Spinal cord (tissue), 9 donors: ENCODE measurements at regions not wholly inside any gene's neighbourhood (a gene's known extent, or its start where the extent isn't known, plus 50 kb on each side); places are given as distances from the start of the nearest gene placed in this dataset.
A peak's percentile ranks its signal among the peaks of the same experiment; 100 is the strongest.

Experiments
- DNase-seq, 6 donors: peaks; one replicate each; pipeline versions ENCODE4 v3.0.0 to v3.0.0-alpha.2; 2013 to 2015; ENCODE audit warnings: low spot score in 6 of 6, low read depth in 4 of 6
- H3K27ac ChIP-seq: one replicate; pipeline ENCODE4 v1.5.1; 2013; ENCODE audit warnings: low read depth, low read length, control low read depth
- H3K27me3 ChIP-seq: one replicate; pipeline ENCODE4 v1.6.1; 2013; ENCODE audit warnings: low read length; ENCODE audit not compliant: control insufficient read depth, insufficient read depth
- H3K36me3 ChIP-seq: one replicate; pipeline ENCODE4 v1.6.1; 2013; ENCODE audit warnings: low read length; ENCODE audit not compliant: control insufficient read depth, insufficient read depth
- H3K4me1 ChIP-seq: one replicate; pipeline ENCODE4 v1.6.1; 2013; ENCODE audit warnings: low read length; ENCODE audit not compliant: control insufficient read depth, insufficient read depth
- H3K4me3 ChIP-seq: one replicate; pipeline ENCODE4 v1.5.1; 2013; ENCODE audit warnings: low read depth, low read length, control low read depth
- H3K9me3 ChIP-seq: one replicate; pipeline ENCODE4 v1.6.1; 2013; ENCODE audit warnings: low read length; ENCODE audit not compliant: control insufficient read depth, insufficient read depth
- WGBS: methylation state at CpG from one replicate; pipeline ENCODE4 v1.1.5; 2013; ENCODE audit warnings: missing lambda C conversion rate; ENCODE audit not compliant: insufficient coverage; 5-methylcytosine and 5-hydroxymethylcytosine counted together
- donor health status: healthy.

DNA sequence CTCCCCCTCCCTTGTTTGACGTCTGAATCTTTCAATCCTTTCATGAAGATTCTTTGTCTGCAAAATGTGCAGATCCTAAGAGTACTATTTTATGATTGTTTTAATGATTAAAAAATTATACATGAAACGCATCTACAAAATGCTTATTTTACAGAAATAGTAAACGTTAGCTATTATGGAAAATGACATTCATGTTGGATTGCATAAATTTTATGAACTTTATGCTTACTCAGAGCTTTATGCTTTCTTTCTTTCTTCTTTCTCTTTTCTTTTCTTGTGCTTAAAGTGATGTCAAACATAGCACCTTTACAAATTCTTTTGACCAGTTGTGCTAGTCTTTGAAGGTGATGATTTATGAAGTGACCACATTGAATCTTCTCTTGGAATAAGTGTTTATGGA, 805.4 kb downstream of the ADCYAP1 start:
- H3K27ac ChIP-seq = no peak overlapping the region
- DNase-seq = no peak
- no peaks in the 10 kb centered on the region for H3K9me3 ChIP-seq
- no peaks in the 10 kb centered on the region for H3K4me1 ChIP-seq
- H3K4me3 ChIP-seq = no peak overlapping the region
- no peaks in the 10 kb centered on the region for H3K27me3 ChIP-seq
- no CpG with 5 or more reads among the region's 3 CpGs for WGBS
- H3K36me3 ChIP-seq = no peaks in the 10 kb centered on the region

DNA sequence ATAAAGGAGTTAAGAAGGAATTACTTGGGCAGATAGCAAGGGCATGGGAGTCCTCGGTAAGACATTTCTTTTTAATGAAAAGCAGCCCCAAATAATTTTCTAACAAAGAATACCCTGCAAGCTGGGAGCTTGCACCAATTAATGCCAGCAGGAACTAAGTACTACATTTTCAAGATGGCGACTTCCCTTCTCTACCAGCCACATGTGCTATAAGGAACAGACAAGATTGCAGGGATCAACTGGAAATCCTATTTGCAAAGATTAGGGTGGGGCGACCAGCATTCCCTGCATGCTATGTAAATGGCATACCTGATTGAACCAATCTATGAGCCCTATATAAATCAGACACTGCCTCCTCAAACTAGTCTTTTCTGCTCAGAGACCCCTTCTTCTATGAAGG, 827.5 kb downstream of the ADCYAP1 start:
- no peaks in the 10 kb centered on the region for H3K36me3 ChIP-seq
- no peak for DNase-seq
- no peaks in the 10 kb centered on the region for H3K4me1 ChIP-seq
- H3K27ac ChIP-seq = no peak overlapping the region
- H3K27me3 ChIP-seq = no peaks in the 10 kb centered on the region
- H3K9me3 ChIP-seq = no peaks in the 10 kb centered on the region
- 85% methylated on average over 2 of the region's 3 CpGs for WGBS
- H3K4me3 ChIP-seq = no peak overlapping the region

DNA sequence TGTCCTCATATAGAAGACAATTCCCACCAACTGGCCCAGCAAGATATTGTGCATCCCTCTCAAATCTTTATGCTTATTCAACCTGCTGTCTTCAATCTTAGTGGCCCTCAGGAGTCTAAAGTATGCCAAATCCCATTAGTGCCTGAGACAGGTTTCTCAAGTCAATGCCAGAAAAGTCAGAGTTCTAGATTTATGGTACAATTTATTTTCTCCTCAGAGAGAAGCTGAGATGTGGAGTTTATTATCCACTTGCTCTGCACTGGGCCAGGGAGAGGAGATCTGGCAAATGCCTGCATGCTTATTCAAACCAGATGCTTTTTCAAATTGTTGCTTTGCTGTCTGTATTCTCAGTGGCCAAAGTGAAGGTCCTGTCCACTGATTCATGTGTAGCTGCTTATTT, 825.2 kb downstream of the METTL4 start:
- H3K27me3 ChIP-seq = no peaks in the 10 kb centered on the region
- no peak overlapping the region for H3K27ac ChIP-seq
- H3K4me1 ChIP-seq = no peaks in the 10 kb centered on the region
- H3K4me3 ChIP-seq = no peak overlapping the region
- peak in 1 of 6 donors; percentile 2 for DNase-seq
- H3K36me3 ChIP-seq = no peaks in the 10 kb centered on the region
- no peaks in the 10 kb centered on the region for H3K9me3 ChIP-seq

DNA sequence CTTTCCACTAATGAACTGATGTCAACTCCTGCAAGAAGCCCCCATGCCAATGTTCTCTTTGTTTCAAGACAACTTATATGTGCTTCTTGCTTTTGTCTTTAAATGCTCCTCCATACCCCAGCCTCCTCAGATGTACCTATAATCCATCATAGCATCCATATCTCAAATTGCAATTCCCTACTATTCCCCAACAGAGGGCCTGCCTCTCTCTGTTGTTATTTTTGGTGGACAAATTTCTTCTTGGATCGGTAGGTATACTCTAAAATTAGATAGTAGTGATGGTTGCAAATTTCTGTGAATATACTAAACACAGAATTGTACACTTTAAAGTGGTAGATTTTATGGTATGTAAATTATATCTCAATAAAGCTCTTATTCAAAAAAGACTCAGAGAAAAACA, 820.1 kb downstream of the METTL4 start:
- no peaks in the 10 kb centered on the region for H3K9me3 ChIP-seq
- no peaks in the 10 kb centered on the region for H3K36me3 ChIP-seq
- no peaks in the 10 kb centered on the region for H3K4me1 ChIP-seq
- DNase-seq = no peak
- H3K4me3 ChIP-seq = no peak overlapping the region
- WGBS = no CpG with 5 or more reads among the region's 1 CpG
- no peak overlapping the region for H3K27ac ChIP-seq
- H3K27me3 ChIP-seq = no peaks in the 10 kb centered on the region

DNA sequence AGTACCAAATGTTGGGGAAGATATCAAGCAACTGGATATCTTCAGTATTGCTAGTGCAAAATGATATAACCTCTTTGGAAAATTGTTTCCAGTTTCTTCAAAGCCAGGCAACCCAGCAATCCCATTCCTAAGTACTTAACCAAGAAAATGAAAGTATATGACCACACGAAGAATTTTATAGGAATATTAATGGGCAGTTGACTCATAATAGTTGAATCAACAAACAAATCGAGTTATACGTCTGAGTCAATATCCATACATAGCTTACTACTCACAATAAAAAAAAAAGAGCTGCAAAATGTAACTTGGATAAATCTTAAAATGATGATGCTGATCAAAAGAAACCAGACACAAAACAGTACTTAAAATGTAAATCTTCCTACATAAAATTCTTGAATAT, 810.4 kb downstream of the METTL4 start:
- DNase-seq = no peak
- no peak overlapping the region for H3K27ac ChIP-seq
- H3K4me1 ChIP-seq = no peaks in the 10 kb centered on the region
- H3K9me3 ChIP-seq = no peaks in the 10 kb centered on the region
- no CpG with 5 or more reads among the region's 3 CpGs for WGBS
- H3K4me3 ChIP-seq = no peak overlapping the region
- no peaks in the 10 kb centered on the region for H3K36me3 ChIP-seq
- H3K27me3 ChIP-seq = no peaks in the 10 kb centered on the region

DNA sequence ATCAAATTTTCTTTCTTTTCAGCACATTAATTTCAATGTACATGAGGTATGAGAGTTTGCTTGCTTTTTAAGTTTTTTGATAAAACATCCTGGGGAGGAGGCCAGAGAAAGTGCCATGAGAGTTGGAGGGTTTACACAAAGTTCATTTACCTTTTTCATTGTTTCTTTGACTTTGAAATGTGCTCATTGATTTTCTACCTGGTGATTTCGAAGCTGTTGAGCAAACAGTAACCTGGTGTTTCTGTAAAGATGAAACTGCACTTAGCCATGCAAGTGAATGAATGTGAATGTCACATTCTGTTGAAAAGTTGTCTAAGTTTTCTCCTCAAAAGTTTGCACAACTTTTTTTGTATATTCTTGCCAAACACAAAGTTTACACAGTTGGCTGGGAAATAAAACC, 797.0 kb downstream of the METTL4 start:
- no peaks in the 10 kb centered on the region for H3K36me3 ChIP-seq
- H3K4me3 ChIP-seq = no peak overlapping the region
- no peaks in the 10 kb centered on the region for H3K27me3 ChIP-seq
- no peak for DNase-seq
- H3K4me1 ChIP-seq = no peaks in the 10 kb centered on the region
- H3K27ac ChIP-seq = no peak overlapping the region
- H3K9me3 ChIP-seq = no peaks in the 10 kb centered on the region
- no CpG with 5 or more reads among the region's 1 CpG for WGBS

DNA sequence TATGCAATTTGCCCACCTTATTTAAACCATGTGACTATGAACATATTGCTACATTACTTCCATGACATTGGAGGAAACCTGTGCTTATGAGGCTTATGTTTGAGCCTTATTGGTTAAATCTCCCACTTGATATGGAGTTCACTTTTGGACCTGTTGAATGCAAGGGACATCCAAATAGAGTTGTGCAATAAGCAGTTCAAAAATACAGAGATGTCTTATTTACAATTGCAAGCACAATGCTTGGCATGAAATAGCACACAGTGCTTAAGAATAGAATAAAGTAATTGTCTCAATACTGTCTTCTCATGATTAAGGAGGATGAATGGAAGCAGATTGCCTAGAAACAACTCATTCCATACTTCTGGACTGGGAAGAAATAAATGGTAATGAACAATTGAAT, 793.5 kb downstream of the METTL4 start:
- no peak overlapping the region for H3K27ac ChIP-seq
- H3K27me3 ChIP-seq = no peaks in the 10 kb centered on the region
- no peaks in the 10 kb centered on the region for H3K36me3 ChIP-seq
- no peaks in the 10 kb centered on the region for H3K4me1 ChIP-seq
- no peak for DNase-seq
- H3K9me3 ChIP-seq = no peaks in the 10 kb centered on the region
- H3K4me3 ChIP-seq = no peak overlapping the region

DNA sequence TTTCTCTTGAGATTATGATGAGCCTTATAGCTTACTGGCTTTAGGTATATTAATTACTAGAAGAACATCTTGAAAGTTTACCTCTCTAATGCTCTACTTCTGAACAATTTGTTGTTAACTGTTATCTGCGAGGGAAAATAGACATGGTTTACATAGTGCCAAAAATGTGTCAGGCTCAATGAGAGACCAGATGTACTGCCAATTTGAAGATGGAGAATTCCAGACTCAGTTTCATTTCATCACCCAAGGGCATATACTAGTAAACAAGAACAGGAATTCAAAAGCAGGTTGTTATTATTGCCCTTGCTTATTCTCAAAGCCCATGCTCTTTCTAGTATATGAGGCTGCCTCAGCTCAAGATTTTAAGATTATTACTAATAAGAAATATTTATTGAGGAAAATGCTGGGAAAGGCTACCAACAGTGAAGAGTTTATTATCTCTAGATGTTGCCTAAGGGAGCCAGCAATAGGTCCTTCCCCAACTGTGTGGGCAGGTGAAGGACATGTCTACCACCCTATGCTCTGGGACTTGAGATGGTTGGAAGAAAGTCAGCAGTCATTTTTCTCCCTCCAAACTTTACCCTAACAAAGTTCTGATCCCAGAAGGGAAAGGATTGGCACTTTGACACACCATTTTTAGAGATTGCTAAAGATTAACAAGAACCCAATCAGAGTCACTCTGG, 792.7 kb downstream of the METTL4 start:
- Histone ChIP-seq H3K27me3 (no peaks in the 10 kb centered on the region), H3K27ac (no peak overlapping the region), H3K4me1 (no peaks in the 10 kb centered on the region), H3K9me3 (no peaks in the 10 kb centered on the region), H3K36me3 (no peaks in the 10 kb centered on the region), H3K4me3 (no peak overlapping the region)
- WGBS = no CpG with 5 or more reads among the region's 1 CpG
- DNase-seq = no peak

DNA sequence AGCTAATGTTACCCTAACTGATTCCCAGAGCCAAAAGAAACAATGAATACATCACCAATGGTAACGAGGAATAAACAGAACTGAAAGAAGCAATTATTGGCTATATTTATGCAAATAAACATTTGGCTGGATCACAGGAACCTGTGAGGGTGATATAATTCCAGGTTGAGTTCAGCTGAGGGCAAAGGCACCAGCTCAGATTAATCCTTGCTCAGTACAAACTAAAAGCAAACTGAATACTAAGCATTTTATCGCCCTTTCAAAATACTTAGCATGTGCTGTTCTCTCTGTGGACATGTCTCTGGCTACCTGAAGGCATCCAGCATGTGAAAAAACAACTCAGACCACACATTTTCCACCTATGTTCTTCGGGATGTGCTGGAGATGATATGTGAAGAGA, 791.7 kb downstream of the METTL4 start:
- no peaks in the 10 kb centered on the region for H3K36me3 ChIP-seq
- no peaks in the 10 kb centered on the region for H3K27me3 ChIP-seq
- no peak for DNase-seq
- no peaks in the 10 kb centered on the region for H3K4me1 ChIP-seq
- no CpG with 5 or more reads among the region's 3 CpGs for WGBS
- H3K27ac ChIP-seq = no peak overlapping the region
- no peaks in the 10 kb centered on the region for H3K9me3 ChIP-seq
- H3K4me3 ChIP-seq = no peak overlapping the region

DNA sequence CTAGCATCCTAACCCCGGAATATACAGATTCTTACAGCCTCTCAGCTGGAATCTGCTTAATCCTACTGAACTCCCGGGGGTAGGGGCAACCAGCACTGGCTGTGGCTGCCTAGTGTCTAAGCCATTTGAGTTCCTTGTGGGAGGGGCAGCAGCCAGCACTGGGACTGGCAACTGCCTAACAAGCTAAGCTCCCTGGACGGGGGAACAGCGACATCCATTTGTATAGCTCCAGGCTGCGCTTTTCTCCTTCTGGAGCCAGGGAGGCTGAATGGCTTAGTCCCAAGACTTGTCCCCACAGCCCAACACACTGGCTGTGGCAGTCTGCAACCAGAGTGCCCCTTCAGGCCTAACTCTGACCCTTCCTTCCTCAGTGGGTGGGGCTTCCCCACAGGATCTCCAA, 787.2 kb downstream of the METTL4 start:
- H3K27ac ChIP-seq = no peak overlapping the region
- H3K27me3 ChIP-seq = no peaks in the 10 kb centered on the region
- no peaks in the 10 kb centered on the region for H3K4me1 ChIP-seq
- H3K4me3 ChIP-seq = no peak overlapping the region
- WGBS = 85% methylated on average over 4 of the region's 5 CpGs
- no peaks in the 10 kb centered on the region for H3K36me3 ChIP-seq
- peaks cover 2% of the 10 kb centered on the region for H3K9me3 ChIP-seq
- no peak for DNase-seq
